ENCODE measurements at regions not wholly inside any gene's neighbourhood (a gene's known extent, or its start where the extent isn't known, plus 50 kb on each side); places are given as distances from the start of the nearest gene placed in this dataset.
"Not testable (repeated sequence)": the region's sequence is repeated elsewhere in the genome, so short reads cannot be mapped to it uniquely, and the experiment has no call there.

GRCh38 chr4:140243278-140243753 lies 89.3 kb upstream of the MAML3 start:
- no peak for DNase-seq

GRCh38 chr4:140242357-140243277 lies 88.6 kb upstream of the MAML3 start:
- DNase-seq: no peak

GRCh38 chr4:140240237-140240636 lies 86.3 kb upstream of the MAML3 start:
- DNase-seq: no peak

GRCh38 chr4:140239311-140239710 lies 85.3 kb upstream of the MAML3 start:
- no peak for DNase-seq

GRCh38 chr4:140238351-140239056 lies 84.5 kb upstream of the MAML3 start:
- no peak for DNase-seq

GRCh38 chr4:140237616-140238350 lies 83.8 kb upstream of the MAML3 start:
- no peak for DNase-seq

GRCh38 chr4:140236654-140237169 lies 82.7 kb upstream of the MAML3 start:
- DNase-seq: no peak

GRCh38 chr4:140234697-140235060 lies 80.7 kb upstream of the MAML3 start:
- DNase-seq: no peak

GRCh38 chr4:140233791-140234696 lies 80.1 kb upstream of the MAML3 start:
- DNase-seq: no peak

GRCh38 chr4:140229881-140230280 lies 75.9 kb upstream of the MAML3 start:
- no peak for DNase-seq

- DNase-seq: no peak
Measured at GRCh38 chr4:140227286-140227685, 73.3 kb upstream of the MAML3 start.

- DNase-seq: no peak
Measured at GRCh38 chr4:140223056-140223810, 69.2 kb upstream of the MAML3 start.

GRCh38 chr4:140222171-140222570 lies 68.2 kb upstream of the MAML3 start:
- no peak for DNase-seq

- no peak for DNase-seq
Measured at GRCh38 chr4:140220058-140220457, 66.1 kb upstream of the MAML3 start.

- no peak for DNase-seq
Measured at GRCh38 chr4:140219567-140219966, 65.6 kb upstream of the MAML3 start.

GRCh38 chr4:140219070-140219469 lies 65.1 kb upstream of the MAML3 start:
- not testable (repeated sequence) for DNase-seq

GRCh38 chr4:140213749-140214148 lies 59.8 kb upstream of the MAML3 start:
- DNase-seq: no peak

- no peak for DNase-seq
Measured at GRCh38 chr4:140213116-140213515, 59.1 kb upstream of the MAML3 start.

- DNase-seq: no peak
Measured at GRCh38 chr4:140212646-140213045, 58.7 kb upstream of the MAML3 start.

- DNase-seq: no peak
Measured at GRCh38 chr4:140212194-140212593, 58.2 kb upstream of the MAML3 start.

- DNase-seq: no peak
Measured at GRCh38 chr4:140211693-140212092, 57.7 kb upstream of the MAML3 start.

All from activated naive CD4-positive, alpha-beta T cell treated with Interleukin-2 at 50 U/mL for 16 hours (primary cell).